Endodermal cell (in vitro differentiated cells): ENCODE measurements at regions not wholly inside any gene's neighbourhood (a gene's known extent, or its start where the extent isn't known, plus 50 kb on each side); places are given as distances from the start of the nearest gene placed in this dataset.

Source experiments
- DNase-seq: peaks from one replicate; pipeline ENCODE4 v3.0.0-alpha.2; 2017
- H3K27ac ChIP-seq: 2 replicates; pipeline ENCODE4 v1.5.1; 2013; ENCODE audit warnings: mild to moderate bottlenecking, low read depth, low read length, moderate library complexity
- H3K27me3 ChIP-seq: 2 replicates; pipeline ENCODE4 v1.6.1; 2013; ENCODE audit warnings: mild to moderate bottlenecking, low read length, moderate library complexity; ENCODE audit not compliant: insufficient read depth, control insufficient read depth, poor library complexity, severe bottlenecking
- H3K36me3 ChIP-seq: 2 replicates; pipeline ENCODE4 v1.7.0; 2013; ENCODE audit warnings: mild to moderate bottlenecking, low read length, moderate library complexity; ENCODE audit not compliant: control insufficient read depth, insufficient read depth
- H3K4me1 ChIP-seq: one replicate; pipeline ENCODE4 v1.7.0; 2013; ENCODE audit warnings: low read length; ENCODE audit not compliant: control insufficient read depth, insufficient read depth
- H3K4me3 ChIP-seq: 2 replicates; pipeline ENCODE4 v1.5.1; 2013; ENCODE audit warnings: mild to moderate bottlenecking, low read length, moderate library complexity
- H3K9ac ChIP-seq: 2 replicates; pipeline ENCODE4 v1.6.1; 2013; ENCODE audit warnings: mild to moderate bottlenecking, low read length, moderate library complexity; ENCODE audit not compliant: poor library complexity, severe bottlenecking; ENCODE audit errors: extremely low read depth
- H3K9me3 ChIP-seq: 2 replicates; pipeline ENCODE4 v1.6.1; 2013; ENCODE audit warnings: mild to moderate bottlenecking, low read length, moderate library complexity; ENCODE audit not compliant: control insufficient read depth
- H3K27ac Mint-ChIP-seq: 2 replicates; pipeline ENCODE4 v1.8.0; 2020; ENCODE audit warnings: mixed read lengths
- H3K27me3 Mint-ChIP-seq: 2 replicates; pipeline ENCODE4 v1.8.0; 2021; ENCODE audit warnings: mild to moderate bottlenecking, mixed read lengths; ENCODE audit not compliant: insufficient read depth
- H3K36me3 Mint-ChIP-seq: 2 replicates; pipeline ENCODE4 v1.8.0; 2020; ENCODE audit warnings: low read depth, mixed read lengths
- H3K4me1 Mint-ChIP-seq: 2 replicates; pipeline ENCODE4 v1.8.0; 2020; ENCODE audit warnings: mixed read lengths
- H3K4me3 Mint-ChIP-seq: 2 replicates; pipeline ENCODE4 v1.8.0; 2020; ENCODE audit warnings: mild to moderate bottlenecking, moderate library complexity, mixed read lengths
- H3K9me3 Mint-ChIP-seq: 2 replicates; pipeline ENCODE4 v1.8.0; 2020; ENCODE audit warnings: mild to moderate bottlenecking, mixed read lengths
- WGBS, 2 experiments: methylation state at CpG; one replicate each; pipeline versions ENCODE4 v1.1.5 to v1.1.7; 2013; ENCODE audit warnings: missing lambda C conversion rate in 2 of 2, mixed read lengths in 1 of 2; ENCODE audit not compliant: insufficient coverage in 1 of 2, insufficient read length in 1 of 2; 5-methylcytosine and 5-hydroxymethylcytosine counted together
- TF ChIP-seq, protein P1 (sequence below): fragments of 200-600 bp; sonication (generic); conservative IDR thresholded peaks from 2 replicates; pipeline ENCODE4 v1.5.0; 2021; ENCODE audit warnings: antibody characterized with exemption, mild to moderate bottlenecking

DNA sequence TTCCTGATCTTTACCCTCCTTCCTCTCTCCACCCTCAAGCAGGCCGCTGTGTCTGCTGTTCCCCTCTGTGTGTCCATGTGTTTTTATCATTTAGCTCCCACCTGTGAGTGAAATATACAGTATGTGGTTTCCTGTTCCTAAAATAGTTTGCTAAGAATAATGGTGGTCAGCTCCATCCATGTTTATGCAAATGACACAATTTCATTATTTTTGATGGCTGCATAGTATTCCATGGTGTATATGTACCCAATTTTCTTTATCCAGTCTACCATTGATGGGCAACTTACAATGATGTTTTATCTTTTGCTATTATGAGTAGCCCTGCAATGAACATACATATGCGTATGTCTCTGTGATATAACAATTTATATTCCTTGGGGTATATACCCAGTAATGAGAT lies 133.4 kb upstream of the RGS18 start:
- Histone ChIP-seq H3K36me3 (no peaks in the 10 kb centered on the region), H3K9me3 (no peaks in the 10 kb centered on the region), H3K27me3 (no peaks in the 10 kb centered on the region), H3K27ac (no peak overlapping the region), H3K4me1 (no peaks in the 10 kb centered on the region), H3K4me3 (no peak overlapping the region), H3K9ac (no peak overlapping the region)
- no peaks in the 10 kb centered on the region for H3K36me3 Mint-ChIP-seq
- TF ChIP-seq, protein P1, sequence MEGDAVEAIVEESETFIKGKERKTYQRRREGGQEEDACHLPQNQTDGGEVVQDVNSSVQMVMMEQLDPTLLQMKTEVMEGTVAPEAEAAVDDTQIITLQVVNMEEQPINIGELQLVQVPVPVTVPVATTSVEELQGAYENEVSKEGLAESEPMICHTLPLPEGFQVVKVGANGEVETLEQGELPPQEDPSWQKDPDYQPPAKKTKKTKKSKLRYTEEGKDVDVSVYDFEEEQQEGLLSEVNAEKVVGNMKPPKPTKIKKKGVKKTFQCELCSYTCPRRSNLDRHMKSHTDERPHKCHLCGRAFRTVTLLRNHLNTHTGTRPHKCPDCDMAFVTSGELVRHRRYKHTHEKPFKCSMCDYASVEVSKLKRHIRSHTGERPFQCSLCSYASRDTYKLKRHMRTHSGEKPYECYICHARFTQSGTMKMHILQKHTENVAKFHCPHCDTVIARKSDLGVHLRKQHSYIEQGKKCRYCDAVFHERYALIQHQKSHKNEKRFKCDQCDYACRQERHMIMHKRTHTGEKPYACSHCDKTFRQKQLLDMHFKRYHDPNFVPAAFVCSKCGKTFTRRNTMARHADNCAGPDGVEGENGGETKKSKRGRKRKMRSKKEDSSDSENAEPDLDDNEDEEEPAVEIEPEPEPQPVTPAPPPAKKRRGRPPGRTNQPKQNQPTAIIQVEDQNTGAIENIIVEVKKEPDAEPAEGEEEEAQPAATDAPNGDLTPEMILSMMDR, result no peak
- WGBS, 2 experiments, result 93% methylated on average over 2 of the region's 2 CpGs; no CpG with 5 or more reads in 1 of the 2 experiments
- DNase-seq, result no peak
- no peaks in the 10 kb centered on the region for H3K4me1 Mint-ChIP-seq
- H3K9me3 Mint-ChIP-seq, result no peaks in the 10 kb centered on the region
- no peaks in the 10 kb centered on the region for H3K27me3 Mint-ChIP-seq
- H3K4me3 Mint-ChIP-seq, result no peak overlapping the region
- H3K27ac Mint-ChIP-seq, result no peak overlapping the region

DNA sequence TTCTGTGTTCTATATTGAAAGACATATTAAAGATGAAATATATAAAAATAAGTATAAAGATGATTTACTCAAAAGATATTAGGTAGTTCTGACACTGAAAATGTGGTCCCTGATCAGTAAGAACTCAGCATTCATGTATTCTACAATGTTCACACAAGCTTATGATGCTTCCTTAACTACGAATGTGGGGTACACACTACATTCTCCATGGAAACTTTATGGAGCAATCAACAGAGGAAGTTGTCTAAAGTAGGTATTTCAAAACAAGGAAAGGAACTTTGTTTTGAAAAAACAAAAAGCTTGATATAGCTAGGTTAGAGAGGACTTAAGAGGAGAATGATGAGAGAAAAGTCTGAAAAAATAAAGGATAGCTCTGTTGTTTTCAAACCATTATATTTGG lies 119.7 kb upstream of the RGS18 start:
- Mint-ChIP-seq H3K27ac (no peak overlapping the region), H3K4me1 (no peaks in the 10 kb centered on the region), H3K4me3 (no peak overlapping the region), H3K36me3 (no peaks in the 10 kb centered on the region), H3K27me3 (no peaks in the 10 kb centered on the region), H3K9me3 (peaks cover 6% of the 10 kb centered on the region)
- peaks cover 6% of the 10 kb centered on the region for H3K9me3 ChIP-seq
- no peaks in the 10 kb centered on the region for H3K4me1 ChIP-seq
- no peak overlapping the region for H3K27ac ChIP-seq
- H3K4me3 ChIP-seq, result no peak overlapping the region
- DNase-seq, result no peak
- TF ChIP-seq, protein P1, result no peak
- no peak overlapping the region for H3K9ac ChIP-seq
- H3K27me3 ChIP-seq, result no peaks in the 10 kb centered on the region
- WGBS, 2 experiments, result 89% methylated on average over 1 of the region's 1 CpG; no CpG with 5 or more reads in 1 of the 2 experiments
- no peaks in the 10 kb centered on the region for H3K36me3 ChIP-seq

DNA sequence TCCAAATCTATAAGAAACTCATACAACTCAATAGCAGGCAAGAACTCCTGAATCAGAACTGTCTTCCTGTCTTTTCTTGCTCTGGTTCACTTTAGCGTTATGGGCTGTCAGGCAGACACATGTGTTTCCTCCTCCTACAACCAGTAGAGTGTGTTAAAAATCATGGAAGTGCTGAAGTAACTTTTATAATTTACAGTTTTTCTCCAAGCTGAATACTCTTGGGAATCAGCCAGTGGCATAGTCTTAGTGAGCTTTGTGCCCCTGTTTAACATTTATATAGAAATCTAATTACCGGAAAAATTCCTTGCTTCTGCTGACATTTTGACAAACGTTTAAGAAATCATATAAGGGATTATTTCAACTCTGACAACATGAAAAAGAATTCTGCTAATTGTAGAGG lies 113.1 kb upstream of the RGS18 start:
- no peaks in the 10 kb centered on the region for H3K4me1 ChIP-seq
- Mint-ChIP-seq H3K9me3 (no peaks in the 10 kb centered on the region), H3K4me1 (no peaks in the 10 kb centered on the region), H3K36me3 (no peaks in the 10 kb centered on the region), H3K4me3 (no peak overlapping the region), H3K27me3 (no peaks in the 10 kb centered on the region), H3K27ac (no peak overlapping the region)
- H3K9me3 ChIP-seq, result no peaks in the 10 kb centered on the region
- TF ChIP-seq, protein P1, result no peak
- H3K27ac ChIP-seq, result no peak overlapping the region
- H3K27me3 ChIP-seq, result no peaks in the 10 kb centered on the region
- no peaks in the 10 kb centered on the region for H3K36me3 ChIP-seq
- 92 to 100% methylated on average over 1 to 3 of the region's 3 CpGs for WGBS, 2 experiments
- no peak overlapping the region for H3K4me3 ChIP-seq
- no peak overlapping the region for H3K9ac ChIP-seq
- DNase-seq, result no peak
